Mesenchymal stem cell (in vitro differentiated cells and primary cell): ENCODE measurements at regions not wholly inside any gene's neighbourhood (a gene's known extent, or its start where the extent isn't known, plus 50 kb on each side); places are given as distances from the start of the nearest gene placed in this dataset.

Experiments used
- DNase-seq: peaks from one replicate; pipeline ENCODE4 v3.0.0-alpha.2; 2013
- H2AFZ ChIP-seq: one replicate; pipeline ENCODE4 v1.6.1; 2013; ENCODE audit warnings: low read depth, mild to moderate bottlenecking, control low read depth, inconsistent platforms, low read length, moderate library complexity
- H2AK5ac ChIP-seq: 2 replicates; pipeline ENCODE4 v1.6.1; 2013; ENCODE audit warnings: low read length, moderate library complexity, mild to moderate bottlenecking, inconsistent platforms; ENCODE audit not compliant: severe bottlenecking
- H2BK120ac ChIP-seq: one replicate; pipeline ENCODE4 v1.6.1; 2013; ENCODE audit warnings: low read depth, mild to moderate bottlenecking, inconsistent platforms, low read length, moderate library complexity
- H2BK12ac ChIP-seq, 2 experiments: one replicate each; pipeline ENCODE4 v1.6.1; 2013; ENCODE audit warnings: inconsistent platforms in 2 of 2, low read length in 2 of 2, mild to moderate bottlenecking in 2 of 2, moderate library complexity in 2 of 2, control low read depth in 1 of 2
- H2BK15ac ChIP-seq: one replicate; pipeline ENCODE4 v1.6.1; 2013; ENCODE audit warnings: mild to moderate bottlenecking, low read depth, inconsistent platforms; ENCODE audit not compliant: poor library complexity, severe bottlenecking
- H2BK5ac ChIP-seq: 2 replicates; pipeline ENCODE4 v1.6.1; 2013; ENCODE audit warnings: low read depth, mild to moderate bottlenecking, low read length, control low read depth, inconsistent platforms; ENCODE audit not compliant: poor library complexity, severe bottlenecking
- H3K14ac ChIP-seq, 2 experiments: one replicate each; pipeline ENCODE4 v1.6.1; 2013; ENCODE audit warnings: inconsistent platforms in 2 of 2, low read length in 2 of 2, control low read depth in 1 of 2, mild to moderate bottlenecking in 1 of 2, moderate library complexity in 1 of 2
- H3K18ac ChIP-seq, 2 experiments: one replicate each; pipeline ENCODE4 v1.6.1; 2013; ENCODE audit warnings: inconsistent platforms in 2 of 2, low read length in 2 of 2, control low read depth in 1 of 2, low read depth in 1 of 2, mild to moderate bottlenecking in 1 of 2
- H3K23ac ChIP-seq, 2 experiments: one replicate each; pipeline ENCODE4 v1.6.1; 2013; ENCODE audit warnings: inconsistent platforms in 2 of 2, low read length in 2 of 2, mild to moderate bottlenecking in 2 of 2, moderate library complexity in 2 of 2, control low read depth in 1 of 2
- H3K27ac ChIP-seq: 2 replicates; pipeline ENCODE4 v1.5.1; 2013; ENCODE audit warnings: mild to moderate bottlenecking, moderate library complexity, low read length, control low read depth, inconsistent platforms; ENCODE audit not compliant: poor library complexity, severe bottlenecking
- H3K27me3 ChIP-seq, 2 experiments: 2 replicates each; pipeline versions ENCODE4 v1.6.1 to v1.7.0; 2013; ENCODE audit warnings: low read length in 2 of 2, mild to moderate bottlenecking in 2 of 2, moderate library complexity in 2 of 2, control low read depth in 1 of 2, inconsistent platforms in 1 of 2; ENCODE audit not compliant: control insufficient read depth in 1 of 2, insufficient read depth in 1 of 2
- H3K36me3 ChIP-seq, 2 experiments: 2 replicates each; pipeline versions ENCODE4 v1.6.1 to v1.7.0; 2013; ENCODE audit warnings: low read length in 2 of 2, control low read depth in 1 of 2, inconsistent platforms in 1 of 2, low read depth in 1 of 2, mild to moderate bottlenecking in 1 of 2; ENCODE audit not compliant: insufficient read depth in 2 of 2, control insufficient read depth in 1 of 2
- H3K4ac ChIP-seq, 2 experiments: one replicate each; pipeline ENCODE4 v1.6.1; 2013; ENCODE audit warnings: inconsistent platforms in 2 of 2, low read length in 2 of 2, mild to moderate bottlenecking in 2 of 2, moderate library complexity in 2 of 2, control low read depth in 1 of 2, low read depth in 1 of 2
- H3K4me1 ChIP-seq: 2 replicates; pipeline ENCODE4 v1.6.1; 2013; ENCODE audit warnings: low read depth, low read length, control low read depth; ENCODE audit not compliant: control insufficient read depth, insufficient read depth
- H3K4me2 ChIP-seq: 2 replicates; pipeline ENCODE4 v1.6.1; 2013; ENCODE audit warnings: low read length, mild to moderate bottlenecking, inconsistent platforms; ENCODE audit not compliant: poor library complexity, severe bottlenecking
- H3K4me3 ChIP-seq, 2 experiments: 2 replicates each; pipeline versions ENCODE4 v1.5.1 to v1.7.0; 2013; ENCODE audit warnings: low read length in 2 of 2, mild to moderate bottlenecking in 2 of 2, control low read depth in 1 of 2, low read depth in 1 of 2; ENCODE audit not compliant: insufficient read depth in 1 of 2
- H3K79me1 ChIP-seq: replicated peaks from 2 replicates; pipeline ENCODE4 v1.6.1; 2013; ENCODE audit warnings: mild to moderate bottlenecking, control low read depth, low read length, inconsistent platforms; ENCODE audit not compliant: poor library complexity, severe bottlenecking
- H3K9ac ChIP-seq: 2 replicates; pipeline ENCODE4 v1.7.0; 2013; ENCODE audit warnings: mild to moderate bottlenecking, low read length, moderate library complexity
- H3K9me3 ChIP-seq: 2 replicates; pipeline ENCODE4 v1.7.0; 2013; ENCODE audit warnings: mild to moderate bottlenecking, low read length; ENCODE audit not compliant: control insufficient read depth
- H4K8ac ChIP-seq: one replicate; pipeline ENCODE4 v1.6.1; 2013; ENCODE audit warnings: inconsistent platforms, mild to moderate bottlenecking, low read length, moderate library complexity
- H4K91ac ChIP-seq: one replicate; pipeline ENCODE4 v1.6.1; 2013; ENCODE audit warnings: mild to moderate bottlenecking, low read length, inconsistent platforms
- WGBS: methylation state at CpG from one replicate; pipeline ENCODE4 v1.1.7; 2013; ENCODE audit warnings: mixed read lengths; 5-methylcytosine and 5-hydroxymethylcytosine counted together

DNA sequence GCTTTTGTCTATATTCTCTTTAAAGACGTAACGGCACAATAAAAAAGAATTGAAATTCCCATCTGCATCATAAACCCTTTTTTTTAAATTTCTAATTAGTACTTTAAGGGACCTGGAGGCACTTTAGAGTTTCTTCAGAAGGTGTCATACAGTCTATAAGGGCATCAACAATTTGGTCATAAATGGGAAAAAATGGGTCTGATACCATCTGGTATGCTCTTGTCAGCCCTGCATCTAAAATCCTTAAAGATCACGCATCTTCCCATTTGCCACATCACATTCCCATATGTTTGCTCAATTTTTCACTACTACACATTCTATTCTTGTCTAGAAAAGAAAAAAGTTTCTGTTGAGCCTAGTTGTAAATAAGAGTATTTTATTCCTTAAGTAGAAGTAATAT is 53.8 kb downstream of the COX7C start:
- H3K27me3 ChIP-seq = peaks cover 0 to 3% of the 10 kb centered on the region in 2 experiments
- H3K9me3 ChIP-seq = no peaks in the 10 kb centered on the region
- no peak overlapping the region for H3K23ac ChIP-seq
- no peak overlapping the region for H3K4ac ChIP-seq
- no peak overlapping the region for H3K4me2 ChIP-seq
- WGBS = 94% methylated on average over 2 of the region's 3 CpGs
- H4K91ac ChIP-seq = no peak overlapping the region
- H2AFZ ChIP-seq = no peak overlapping the region
- no peaks in the 10 kb centered on the region for H3K36me3 ChIP-seq
- no peak overlapping the region for H3K18ac ChIP-seq
- H3K4me3 ChIP-seq = no peak overlapping the region
- no peak for DNase-seq
- H3K4me1 ChIP-seq = no peaks in the 10 kb centered on the region
- H2BK120ac ChIP-seq = no peak overlapping the region
- no peak overlapping the region for H4K8ac ChIP-seq
- no peak overlapping the region for H2BK5ac ChIP-seq
- no peak overlapping the region for H3K27ac ChIP-seq
- H2BK15ac ChIP-seq = no peak overlapping the region
- no peak overlapping the region for H2AK5ac ChIP-seq
- H3K79me1 ChIP-seq = no peaks in the 10 kb centered on the region
- no peak overlapping the region for H3K9ac ChIP-seq
- H3K14ac ChIP-seq = no peak overlapping the region
- H2BK12ac ChIP-seq = no peak overlapping the region

DNA sequence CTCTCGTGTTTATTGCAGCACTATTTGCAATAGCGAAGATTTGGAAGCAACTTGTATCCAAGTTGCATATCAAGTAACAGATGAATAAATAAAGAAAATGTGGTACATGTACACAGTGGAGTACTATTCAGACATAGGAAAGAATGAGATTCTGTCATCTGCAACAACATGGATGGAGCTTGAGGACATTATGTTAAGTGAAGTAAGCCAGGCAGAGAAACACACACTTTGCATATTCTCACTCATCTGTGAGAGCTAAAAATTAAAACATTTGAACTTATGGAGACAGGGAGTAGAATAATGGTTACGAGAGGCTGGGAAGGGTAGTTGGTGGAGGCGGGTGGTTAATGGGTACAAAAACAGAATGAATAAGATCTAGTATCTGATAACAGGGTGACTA is 56.3 kb downstream of the COX7C start:
- H3K4me2 ChIP-seq = no peak overlapping the region
- H4K91ac ChIP-seq = no peak overlapping the region
- no peak overlapping the region for H2AK5ac ChIP-seq
- H4K8ac ChIP-seq = no peak overlapping the region
- H2BK5ac ChIP-seq = no peak overlapping the region
- H2BK120ac ChIP-seq = no peak overlapping the region
- H3K4me1 ChIP-seq = no peaks in the 10 kb centered on the region
- no peak overlapping the region for H3K27ac ChIP-seq
- H2AFZ ChIP-seq = no peak overlapping the region
- DNase-seq = no peak
- H3K18ac ChIP-seq = no peak overlapping the region
- WGBS = 96% methylated on average over 4 of the region's 4 CpGs
- no peak overlapping the region for H2BK12ac ChIP-seq
- H3K4ac ChIP-seq = no peak overlapping the region
- H3K9me3 ChIP-seq = no peaks in the 10 kb centered on the region
- no peak overlapping the region for H3K9ac ChIP-seq
- H3K4me3 ChIP-seq = no peak overlapping the region
- H3K23ac ChIP-seq = no peak overlapping the region
- H3K79me1 ChIP-seq = no peaks in the 10 kb centered on the region
- H2BK15ac ChIP-seq = no peak overlapping the region
- no peaks in the 10 kb centered on the region for H3K36me3 ChIP-seq
- H3K14ac ChIP-seq = no peak overlapping the region
- H3K27me3 ChIP-seq = peaks cover 0 to 3% of the 10 kb centered on the region in 2 experiments

DNA sequence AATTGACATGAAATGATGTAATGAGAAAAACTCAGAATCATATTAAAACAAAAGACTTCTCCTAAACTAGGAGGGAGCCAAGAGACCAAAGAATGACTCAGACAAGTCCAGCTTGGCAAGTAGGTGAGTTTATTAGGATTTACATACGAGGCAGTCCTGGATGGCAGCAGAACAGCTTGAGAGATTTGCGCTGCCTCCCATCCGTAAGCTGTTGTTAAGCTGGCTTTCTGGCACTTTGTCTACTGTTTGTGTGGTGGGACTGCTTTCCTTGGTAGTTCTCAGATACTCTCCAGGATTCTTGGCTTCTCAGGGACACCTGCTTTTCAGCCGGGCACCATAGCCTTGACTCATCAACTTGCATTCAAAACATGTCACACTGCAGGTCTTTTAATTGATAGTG is 57.6 kb downstream of the COX7C start:
- 87% methylated on average over 3 of the region's 4 CpGs for WGBS
- Histone ChIP-seq H3K14ac (no peak overlapping the region), H3K23ac (no peak overlapping the region), H4K91ac (no peak overlapping the region), H2BK12ac (no peak overlapping the region), H2BK15ac (no peak overlapping the region), H3K4me2 (no peak overlapping the region), H2BK5ac (no peak overlapping the region), H3K4me1 (no peaks in the 10 kb centered on the region), H3K4ac (no peak overlapping the region), H2AFZ (no peak overlapping the region), H4K8ac (no peak overlapping the region), H3K4me3 (no peak overlapping the region), H3K36me3 (no peaks in the 10 kb centered on the region), H3K9ac (no peak overlapping the region), H3K9me3 (no peaks in the 10 kb centered on the region), H2AK5ac (no peak overlapping the region), H3K27ac (no peak overlapping the region), H2BK120ac (no peak overlapping the region), H3K18ac (no peak overlapping the region), H3K79me1 (no peaks in the 10 kb centered on the region), H3K27me3 (peaks cover 0 to 3% of the 10 kb centered on the region in 2 experiments)
- no peak for DNase-seq

DNA sequence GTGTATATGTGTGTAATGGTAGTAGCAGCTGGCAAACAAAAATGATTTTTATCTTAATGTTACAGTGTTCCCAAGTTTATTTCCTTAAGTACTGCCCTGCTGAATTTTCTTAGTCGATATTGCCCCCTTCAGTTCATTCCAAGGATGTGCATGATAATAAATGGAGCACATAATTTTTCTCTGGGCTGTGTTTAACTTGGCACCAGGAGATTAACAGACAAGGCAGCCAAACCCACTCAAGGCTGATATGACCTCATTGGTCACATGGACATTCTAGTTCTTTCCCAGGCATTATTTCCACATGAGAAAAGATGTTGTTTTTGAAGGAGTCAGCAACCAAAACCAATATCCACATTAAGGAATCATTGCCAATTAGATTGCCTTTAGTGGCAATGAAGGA is 61.8 kb downstream of the COX7C start:
- H2BK5ac ChIP-seq = no peak overlapping the region
- no peak overlapping the region for H3K27ac ChIP-seq
- no peak overlapping the region for H2AK5ac ChIP-seq
- no peaks in the 10 kb centered on the region for H3K27me3 ChIP-seq
- H4K8ac ChIP-seq = no peak overlapping the region
- no peak overlapping the region for H2BK15ac ChIP-seq
- no peak overlapping the region for H2BK120ac ChIP-seq
- H3K9me3 ChIP-seq = no peaks in the 10 kb centered on the region
- WGBS = 0% methylated on average over 1 of the region's 1 CpG
- H3K4me3 ChIP-seq = no peak overlapping the region
- no peak overlapping the region for H3K18ac ChIP-seq
- H4K91ac ChIP-seq = no peak overlapping the region
- H3K23ac ChIP-seq = no peak overlapping the region
- no peak overlapping the region for H2AFZ ChIP-seq
- H3K4me2 ChIP-seq = no peak overlapping the region
- peak; percentile 78 for DNase-seq
- no peaks in the 10 kb centered on the region for H3K79me1 ChIP-seq
- H3K9ac ChIP-seq = peak overlapping the region; percentile 64
- no peaks in the 10 kb centered on the region for H3K4me1 ChIP-seq
- H2BK12ac ChIP-seq = no peak overlapping the region
- no peak overlapping the region for H3K14ac ChIP-seq
- no peak overlapping the region for H3K4ac ChIP-seq
- H3K36me3 ChIP-seq = no peaks in the 10 kb centered on the region
